Fibroblast of lung (primary cell): ENCODE measurements at regions not wholly inside any gene's neighbourhood (a gene's known extent, or its start where the extent isn't known, plus 50 kb on each side); places are given as distances from the start of the nearest gene placed in this dataset.

Experiments used
- DNase-seq, 2 donors: peaks; one replicate each; pipeline versions ENCODE4 v3.0.0 to v3.0.0-alpha.2; 2010; ENCODE audit warnings: low read depth in 2 of 2
- H2AFZ ChIP-seq: 2 replicates; pipeline ENCODE4 v1.5.1; 2012; ENCODE audit warnings: low read length, control low read depth, inconsistent platforms
- H3K27ac ChIP-seq: 2 replicates; pipeline ENCODE4 v1.5.1; 2011; ENCODE audit warnings: low read length, control low read depth; ENCODE audit not compliant: insufficient read depth
- H3K27me3 ChIP-seq: 2 replicates; pipeline ENCODE4 v1.5.1; 2011; ENCODE audit warnings: mild to moderate bottlenecking, low read length; ENCODE audit not compliant: control insufficient read depth, insufficient read depth
- H3K36me3 ChIP-seq: 2 replicates; pipeline ENCODE4 v1.5.1; 2011; ENCODE audit warnings: low read length; ENCODE audit not compliant: control insufficient read depth, insufficient read depth
- H3K4me1 ChIP-seq: 2 replicates; pipeline ENCODE4 v1.5.1; 2011; ENCODE audit warnings: low read length; ENCODE audit not compliant: control insufficient read depth, insufficient read depth; ENCODE audit errors: extremely low read depth
- H3K4me2 ChIP-seq: 2 replicates; pipeline ENCODE4 v1.5.1; 2011; ENCODE audit warnings: low read length, control low read depth; ENCODE audit not compliant: insufficient read depth; ENCODE audit errors: extremely low read depth
- H3K4me3 ChIP-seq, 4 experiments: fragments of 200-600 bp in 1 of 4; sonication (generic) in 1 of 4; replicated peaks in 1 of 4; 2 replicates each; pipeline ENCODE4 v1.5.1; 2011 to 2016; ENCODE audit warnings: low read length in 4 of 4, low read depth in 3 of 4, mild to moderate bottlenecking in 3 of 4, control low read depth in 2 of 4, inconsistent platforms in 1 of 4, mixed read lengths in 1 of 4; ENCODE audit not compliant: insufficient read depth in 1 of 4; ENCODE audit errors: control extremely low read depth in 1 of 4
- H3K79me2 ChIP-seq: 2 replicates; pipeline ENCODE4 v1.5.1; 2012; ENCODE audit warnings: mild to moderate bottlenecking, low read length, inconsistent platforms; ENCODE audit not compliant: control insufficient read depth, insufficient read depth
- H3K9ac ChIP-seq: 2 replicates; pipeline ENCODE4 v1.5.1; 2011; ENCODE audit warnings: mild to moderate bottlenecking, low read length, control low read depth; ENCODE audit not compliant: insufficient read depth
- H3K9me3 ChIP-seq: 2 replicates; pipeline ENCODE4 v1.5.1; 2012; ENCODE audit warnings: low read depth, low read length; ENCODE audit not compliant: control insufficient read depth, insufficient read depth
- H4K20me1 ChIP-seq: 2 replicates; pipeline ENCODE4 v1.5.1; 2011; ENCODE audit warnings: low read length; ENCODE audit not compliant: control insufficient read depth, insufficient read depth; ENCODE audit errors: extremely low read depth
- EZH2 ChIP-seq: IDR thresholded peaks from 2 replicates; pipeline ENCODE4 v1.5.1; 2012; ENCODE audit warnings: low read length, control low read depth, mild to moderate bottlenecking; ENCODE audit errors: missing control alignments
- TF ChIP-seq, protein P1 (sequence below), 2 donors: IDR thresholded peaks in 1 of 2; conservative IDR thresholded peaks in 1 of 2; 1 replicate in 1 of 2; 2 replicates in 1 of 2; pipeline ENCODE4 v1.5.1; 2011 to 2012; ENCODE audit warnings: low read length in 2 of 2, control low read depth in 1 of 2, inconsistent platforms in 1 of 2, low read depth in 1 of 2, mild to moderate bottlenecking in 1 of 2

- Histone ChIP-seq H3K9me3 (no peaks in the 10 kb centered on the region), H3K9ac (no peak overlapping the region), H3K4me3 (no peak overlapping the region), H3K4me2 (no peak overlapping the region), H3K4me1 (no peaks in the 10 kb centered on the region), H2AFZ (no peak overlapping the region), H4K20me1 (no peaks in the 10 kb centered on the region), H3K36me3 (no peaks in the 10 kb centered on the region), H3K79me2 (no peaks in the 10 kb centered on the region), H3K27me3 (no peaks in the 10 kb centered on the region), H3K27ac (no peak overlapping the region)
- DNase-seq = no peak
- no peak for TF ChIP-seq EZH2
- TF ChIP-seq, protein P1, sequence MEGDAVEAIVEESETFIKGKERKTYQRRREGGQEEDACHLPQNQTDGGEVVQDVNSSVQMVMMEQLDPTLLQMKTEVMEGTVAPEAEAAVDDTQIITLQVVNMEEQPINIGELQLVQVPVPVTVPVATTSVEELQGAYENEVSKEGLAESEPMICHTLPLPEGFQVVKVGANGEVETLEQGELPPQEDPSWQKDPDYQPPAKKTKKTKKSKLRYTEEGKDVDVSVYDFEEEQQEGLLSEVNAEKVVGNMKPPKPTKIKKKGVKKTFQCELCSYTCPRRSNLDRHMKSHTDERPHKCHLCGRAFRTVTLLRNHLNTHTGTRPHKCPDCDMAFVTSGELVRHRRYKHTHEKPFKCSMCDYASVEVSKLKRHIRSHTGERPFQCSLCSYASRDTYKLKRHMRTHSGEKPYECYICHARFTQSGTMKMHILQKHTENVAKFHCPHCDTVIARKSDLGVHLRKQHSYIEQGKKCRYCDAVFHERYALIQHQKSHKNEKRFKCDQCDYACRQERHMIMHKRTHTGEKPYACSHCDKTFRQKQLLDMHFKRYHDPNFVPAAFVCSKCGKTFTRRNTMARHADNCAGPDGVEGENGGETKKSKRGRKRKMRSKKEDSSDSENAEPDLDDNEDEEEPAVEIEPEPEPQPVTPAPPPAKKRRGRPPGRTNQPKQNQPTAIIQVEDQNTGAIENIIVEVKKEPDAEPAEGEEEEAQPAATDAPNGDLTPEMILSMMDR (conservative IDR thresholded peaks at IDR 0.05 in 1 of 2, IDR thresholded peaks at IDR 0.05 in 1 of 2; ENCODE audit: low read depth in 1 of 2, low read length in 2 of 2) = no peak
These were observed 68.9 kb downstream of the RHOU start for GRCh38 chr1:228804173-228804572.

DNA sequence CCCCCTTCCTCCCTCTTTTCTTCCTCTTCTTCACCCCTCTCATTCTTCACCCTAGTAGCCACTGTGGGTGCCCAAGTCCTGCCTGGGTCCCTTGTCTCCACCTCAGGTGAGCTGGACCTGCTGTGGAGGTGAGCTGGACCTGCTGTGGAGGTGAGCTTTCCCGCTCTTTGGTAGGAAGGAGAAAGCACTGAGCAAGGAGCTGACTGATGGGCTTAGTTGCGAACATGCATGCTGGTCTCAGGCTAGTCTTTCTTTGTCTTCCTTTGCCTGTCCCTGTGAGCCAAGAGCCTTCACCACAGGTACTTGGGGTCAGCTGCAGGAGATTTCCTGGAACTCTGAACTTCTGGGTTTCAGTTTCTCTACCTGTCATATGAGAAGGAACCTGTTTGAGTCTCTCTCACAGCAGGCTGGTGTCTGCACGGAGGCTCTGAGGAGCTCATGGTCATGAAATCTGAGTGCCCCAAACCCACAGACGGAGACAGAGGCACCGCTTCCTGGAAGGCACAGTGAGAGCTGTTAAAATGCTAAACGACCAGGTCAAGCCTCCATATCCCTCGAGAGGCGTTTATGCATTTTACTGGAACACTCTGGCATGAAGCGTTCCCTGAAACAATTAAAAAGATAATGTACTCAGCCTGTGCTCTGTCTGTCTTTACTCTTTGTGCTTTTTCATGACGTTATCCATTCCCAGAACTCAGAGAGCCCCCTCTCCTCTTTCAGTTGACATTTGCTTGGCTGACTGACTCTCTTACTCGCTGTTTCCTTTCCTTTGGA is 69.5 kb downstream of the RHOU start:
- Histone ChIP-seq H3K36me3 (no peaks in the 10 kb centered on the region), H3K4me2 (no peak overlapping the region), H3K9me3 (no peaks in the 10 kb centered on the region), H3K27me3 (no peaks in the 10 kb centered on the region), H3K27ac (no peak overlapping the region), H3K4me3 (no peak overlapping the region), H3K9ac (no peak overlapping the region), H3K4me1 (no peaks in the 10 kb centered on the region), H2AFZ (no peak overlapping the region), H4K20me1 (no peaks in the 10 kb centered on the region), H3K79me2 (no peaks in the 10 kb centered on the region)
- TF ChIP-seq, protein P1 (conservative IDR thresholded peaks at IDR 0.05 in 1 of 2, IDR thresholded peaks at IDR 0.05 in 1 of 2; ENCODE audit: low read depth in 1 of 2, low read length in 2 of 2) = no peak
- TF ChIP-seq EZH2 = no peak
- DNase-seq = no peak

GRCh38 chr1:228807904-228808605 is 72.8 kb downstream of the RHOU start:
- Histone ChIP-seq H3K4me2 (no peak overlapping the region), H3K9me3 (no peaks in the 10 kb centered on the region), H3K36me3 (no peaks in the 10 kb centered on the region), H3K27ac (no peak overlapping the region), H3K79me2 (no peaks in the 10 kb centered on the region), H4K20me1 (no peaks in the 10 kb centered on the region), H3K4me1 (no peaks in the 10 kb centered on the region), H3K4me3 (no peak overlapping the region), H2AFZ (no peak overlapping the region), H3K27me3 (no peaks in the 10 kb centered on the region), H3K9ac (no peak overlapping the region)
- TF ChIP-seq, protein P1 (conservative IDR thresholded peaks at IDR 0.05 in 1 of 2, IDR thresholded peaks at IDR 0.05 in 1 of 2; ENCODE audit: low read depth in 1 of 2, low read length in 2 of 2) = no peak
- TF ChIP-seq EZH2 = no peak
- DNase-seq = no peak
